ENCODE measurements at regions not wholly inside any gene's neighbourhood (a gene's known extent, or its start where the extent isn't known, plus 50 kb on each side); places are given as distances from the start of the nearest gene placed in this dataset.

GRCh38 chr2:7619203-7619970 is 702.2 kb downstream of the RNF144A start:
- TF ChIP-seq CTCF (conservative IDR thresholded peaks at IDR 0.05; ENCODE audit: low read depth, low read length): no peak
- TF ChIP-seq EZH2 (IDR thresholded peaks at IDR 0.05; ENCODE audit: borderline replicate concordance, low read depth, low read length, poor library complexity, severe bottlenecking): no peak
